CD4-positive, alpha-beta T cell treated with Interleukin-4 for 1 hour (primary cell): ENCODE measurements at regions not wholly inside any gene's neighbourhood (a gene's known extent, or its start where the extent isn't known, plus 50 kb on each side); places are given as distances from the start of the nearest gene placed in this dataset.
"Not testable (repeated sequence)": the region's sequence is repeated elsewhere in the genome, so short reads cannot be mapped to it uniquely, and the experiment has no call there.

Experiments used
- DNase-seq, 2 donors: peaks; one replicate each; pipeline ENCODE4 v3.0.0-alpha.2; 2020 to 2022

- no peak for DNase-seq
Measured at GRCh38 chr2:40584432-40584831, 132.5 kb upstream of the SLC8A1 start.

- no peak for DNase-seq
Measured at GRCh38 chr2:40591774-40592173, 139.9 kb upstream of the SLC8A1 start.

GRCh38 chr2:40592218-40592617 is 140.3 kb upstream of the SLC8A1 start:
- no peak for DNase-seq

GRCh38 chr2:40606862-40607261 is 155.0 kb upstream of the SLC8A1 start:
- DNase-seq, result no peak

- DNase-seq, result no peak
Measured at GRCh38 chr2:40611196-40611595, 159.3 kb upstream of the SLC8A1 start.

GRCh38 chr2:40625849-40626248 is 174.0 kb upstream of the SLC8A1 start:
- no peak for DNase-seq

GRCh38 chr2:40628556-40628955 is 176.7 kb upstream of the SLC8A1 start:
- DNase-seq, result no peak

- DNase-seq, result no peak
Measured at GRCh38 chr2:40629768-40630434, 178.0 kb upstream of the SLC8A1 start.

- DNase-seq, result no peak
Measured at GRCh38 chr2:40639320-40639719, 187.4 kb upstream of the SLC8A1 start.

GRCh38 chr2:40642237-40642636 is 190.3 kb upstream of the SLC8A1 start:
- no peak for DNase-seq

- no peak for DNase-seq
Measured at GRCh38 chr2:40642726-40643125, 190.8 kb upstream of the SLC8A1 start.

- no peak for DNase-seq
Measured at GRCh38 chr2:40646642-40647041, 194.8 kb upstream of the SLC8A1 start.

- DNase-seq, result no peak
Measured at GRCh38 chr2:40652155-40652554, 200.3 kb upstream of the SLC8A1 start.

GRCh38 chr2:40653829-40654228 is 201.9 kb upstream of the SLC8A1 start:
- DNase-seq, result no peak

GRCh38 chr2:40654346-40654745 is 202.5 kb upstream of the SLC8A1 start:
- no peak for DNase-seq

- DNase-seq, result no peak
Measured at GRCh38 chr2:40658941-40659340, 207.1 kb upstream of the SLC8A1 start.

GRCh38 chr2:40665493-40666232 is 213.8 kb upstream of the SLC8A1 start:
- no peak for DNase-seq

GRCh38 chr2:40666398-40666797 is 214.5 kb upstream of the SLC8A1 start:
- no peak for DNase-seq

GRCh38 chr2:40668425-40668824 is 216.5 kb upstream of the SLC8A1 start:
- DNase-seq, result no peak

GRCh38 chr2:40676134-40676790 is 224.4 kb upstream of the SLC8A1 start:
- not testable (repeated sequence) for DNase-seq

- no peak for DNase-seq
Measured at GRCh38 chr2:40680547-40680946, 228.7 kb upstream of the SLC8A1 start.

- DNase-seq, result no peak
Measured at GRCh38 chr2:40690036-40690435, 238.1 kb upstream of the SLC8A1 start.

- DNase-seq, result no peak
Measured at GRCh38 chr2:40690525-40690924, 238.6 kb upstream of the SLC8A1 start.
